ENCODE measurements at regions not wholly inside any gene's neighbourhood (a gene's known extent, or its start where the extent isn't known, plus 50 kb on each side); places are given as distances from the start of the nearest gene placed in this dataset.

GRCh38 chr5:96264047-96264446, 169.0 kb downstream of the PCSK1 start:
- no peaks in the 10 kb centered on the region for H3K4me1 ChIP-seq (ENCODE audit: insufficient read depth, low read length, poor library complexity, severe bottlenecking)
- ChIA-PET CTCF (no interaction called here), POLR2A (ENCODE audit: low non-redundant PET) (no interaction called here)
- H3K4me3 ChIP-seq (ENCODE audit: low read depth, low read length, poor library complexity, severe bottlenecking) = no peak overlapping the region
- H3K36me3 ChIP-seq (ENCODE audit: insufficient read depth, low read length, poor library complexity, severe bottlenecking) = no peaks in the 10 kb centered on the region
- no peaks in the 10 kb centered on the region for H3K27me3 ChIP-seq (replicated peaks; ENCODE audit: insufficient read depth, low read depth, low read length, poor library complexity)
- intact Hi-C loops (cut with micrococcal nuclease; ENCODE audit: unreplicated experiment) = no loop called here
- H3K27ac ChIP-seq (ENCODE audit: low read depth, low read length, poor library complexity, severe bottlenecking) = no peak overlapping the region
- H3K9me3 ChIP-seq (ENCODE audit: low read depth, low read length, poor library complexity, severe bottlenecking) = no peaks in the 10 kb centered on the region
- BruUV-seq (replicated peaks) = no TSS peak
- no peak for DNase-seq (ENCODE audit: low spot score)
- TF ChIP-seq, protein P1, sequence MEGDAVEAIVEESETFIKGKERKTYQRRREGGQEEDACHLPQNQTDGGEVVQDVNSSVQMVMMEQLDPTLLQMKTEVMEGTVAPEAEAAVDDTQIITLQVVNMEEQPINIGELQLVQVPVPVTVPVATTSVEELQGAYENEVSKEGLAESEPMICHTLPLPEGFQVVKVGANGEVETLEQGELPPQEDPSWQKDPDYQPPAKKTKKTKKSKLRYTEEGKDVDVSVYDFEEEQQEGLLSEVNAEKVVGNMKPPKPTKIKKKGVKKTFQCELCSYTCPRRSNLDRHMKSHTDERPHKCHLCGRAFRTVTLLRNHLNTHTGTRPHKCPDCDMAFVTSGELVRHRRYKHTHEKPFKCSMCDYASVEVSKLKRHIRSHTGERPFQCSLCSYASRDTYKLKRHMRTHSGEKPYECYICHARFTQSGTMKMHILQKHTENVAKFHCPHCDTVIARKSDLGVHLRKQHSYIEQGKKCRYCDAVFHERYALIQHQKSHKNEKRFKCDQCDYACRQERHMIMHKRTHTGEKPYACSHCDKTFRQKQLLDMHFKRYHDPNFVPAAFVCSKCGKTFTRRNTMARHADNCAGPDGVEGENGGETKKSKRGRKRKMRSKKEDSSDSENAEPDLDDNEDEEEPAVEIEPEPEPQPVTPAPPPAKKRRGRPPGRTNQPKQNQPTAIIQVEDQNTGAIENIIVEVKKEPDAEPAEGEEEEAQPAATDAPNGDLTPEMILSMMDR (conservative IDR thresholded peaks at IDR 0.05; ENCODE audit: low read depth, low read length) = no peak
- no peak for TF ChIP-seq EZH2 (IDR thresholded peaks at IDR 0.05; ENCODE audit: borderline replicate concordance, low read depth, low read length, poor library complexity, severe bottlenecking)

- CTCF ChIA-PET = no interaction called here
- Histone ChIP-seq H3K4me3 (ENCODE audit: low read depth, low read length, poor library complexity, severe bottlenecking) (no peak overlapping the region), H3K4me1 (ENCODE audit: insufficient read depth, low read length, poor library complexity, severe bottlenecking) (no peaks in the 10 kb centered on the region), H3K36me3 (ENCODE audit: insufficient read depth, low read length, poor library complexity, severe bottlenecking) (no peaks in the 10 kb centered on the region), H3K27ac (ENCODE audit: low read depth, low read length, poor library complexity, severe bottlenecking) (no peak overlapping the region), H3K9me3 (ENCODE audit: low read depth, low read length, poor library complexity, severe bottlenecking) (no peaks in the 10 kb centered on the region), H3K27me3 (replicated peaks; ENCODE audit: insufficient read depth, low read depth, low read length, poor library complexity) (no peaks in the 10 kb centered on the region)
- POLR2A ChIA-PET (ENCODE audit: low non-redundant PET) = no interaction called here
- DNase-seq (ENCODE audit: low spot score) = no peak
- no peak for TF ChIP-seq EZH2 (IDR thresholded peaks at IDR 0.05; ENCODE audit: borderline replicate concordance, low read depth, low read length, poor library complexity, severe bottlenecking)
- TF ChIP-seq, protein P1 (conservative IDR thresholded peaks at IDR 0.05; ENCODE audit: low read depth, low read length) = no peak
- BruUV-seq (replicated peaks) = no TSS peak
- intact Hi-C loops (cut with micrococcal nuclease; ENCODE audit: unreplicated experiment) = no loop called here
Measured at GRCh38 chr5:96262105-96262504, 170.9 kb downstream of the PCSK1 start.

DNA sequence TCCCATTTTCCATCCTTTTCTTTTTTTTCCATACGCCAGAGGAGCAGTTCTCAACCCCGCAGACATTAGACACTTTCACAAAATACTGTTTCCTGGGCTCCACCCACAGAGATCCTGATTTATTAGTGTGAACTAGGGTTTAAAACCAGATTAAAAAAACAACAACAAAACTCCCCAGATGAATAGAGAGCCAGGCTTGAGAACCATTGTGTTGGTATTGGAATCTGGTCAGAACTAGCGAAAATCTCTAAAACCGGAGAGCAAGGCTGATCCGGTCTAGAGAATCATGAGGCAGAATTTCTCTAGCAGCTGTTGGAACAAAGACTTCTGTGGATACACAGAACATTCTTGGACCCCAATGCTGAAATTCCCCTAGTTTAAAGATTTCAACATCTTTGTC, 173.0 kb downstream of the PCSK1 start:
- TF ChIP-seq, protein P1 (conservative IDR thresholded peaks at IDR 0.05; ENCODE audit: low read depth, low read length) = no peak
- TF ChIP-seq EZH2 (IDR thresholded peaks at IDR 0.05; ENCODE audit: borderline replicate concordance, low read depth, low read length, poor library complexity, severe bottlenecking) = no peak
- no peaks in the 10 kb centered on the region for H3K9me3 ChIP-seq (ENCODE audit: low read depth, low read length, poor library complexity, severe bottlenecking)
- no peaks in the 10 kb centered on the region for H3K27me3 ChIP-seq (replicated peaks; ENCODE audit: insufficient read depth, low read depth, low read length, poor library complexity)
- H3K27ac ChIP-seq (ENCODE audit: low read depth, low read length, poor library complexity, severe bottlenecking) = no peak overlapping the region
- intact Hi-C loops (cut with micrococcal nuclease; ENCODE audit: unreplicated experiment) = no loop called here
- no peaks in the 10 kb centered on the region for H3K36me3 ChIP-seq (ENCODE audit: insufficient read depth, low read length, poor library complexity, severe bottlenecking)
- POLR2A ChIA-PET (ENCODE audit: low non-redundant PET) = no interaction called here
- CTCF ChIA-PET = no interaction called here
- BruUV-seq (replicated peaks) = no TSS peak
- H3K4me3 ChIP-seq (ENCODE audit: low read depth, low read length, poor library complexity, severe bottlenecking) = no peak overlapping the region
- H3K4me1 ChIP-seq (ENCODE audit: insufficient read depth, low read length, poor library complexity, severe bottlenecking) = peaks cover 8% of the 10 kb centered on the region
- DNase-seq (ENCODE audit: low spot score) = no peak
